ENCODE measurements at regions not wholly inside any gene's neighbourhood (a gene's known extent, or its start where the extent isn't known, plus 50 kb on each side); places are given as distances from the start of the nearest gene placed in this dataset.

- Mint-ChIP-seq H3K9me3 (peaks cover 3% of the 10 kb centered on the region), H3K4me3 (no peak overlapping the region), H3K27me3 (no peaks in the 10 kb centered on the region), H3K36me3 (ENCODE audit: low read depth) (no peaks in the 10 kb centered on the region), H3K27ac (no peak overlapping the region), H3K4me1 (ENCODE audit: low read depth) (no peaks in the 10 kb centered on the region)
- Histone ChIP-seq H3K36me3 (ENCODE audit: insufficient read depth, low read length) (no peaks in the 10 kb centered on the region), H3K4me3 (ENCODE audit: low read length) (no peak overlapping the region), H3K9me3 (ENCODE audit: control insufficient read depth in 1 of 2, insufficient read depth in 1 of 2, low read length in 2 of 2) (peaks cover 0 to 4% of the 10 kb centered on the region in 2 experiments), H3K4me1 (ENCODE audit: insufficient read depth, low read length) (no peaks in the 10 kb centered on the region), H3K27me3 (ENCODE audit: control insufficient read depth in 1 of 2, insufficient read depth in 2 of 2, low read length in 2 of 2) (no peaks in the 10 kb centered on the region), H3K27ac (ENCODE audit: low read depth in 1 of 2, low read length in 2 of 2) (no peak overlapping the region)
- CTCF ChIA-PET, result no interaction called here
- intact Hi-C loops (cut with DNase I, micrococcal nuclease), result no loop called here
- POLR2A ChIA-PET, result no interaction called here
- no peak for TF ChIP-seq CTCF (IDR thresholded peaks at IDR 0.05)
- ATAC-seq (ENCODE audit: poor library complexity) (no peak), DNase-seq (no peak)
Measured at GRCh38 chr12:84562331-84562730, 350.3 kb downstream of the SLC6A15 start.

DNA sequence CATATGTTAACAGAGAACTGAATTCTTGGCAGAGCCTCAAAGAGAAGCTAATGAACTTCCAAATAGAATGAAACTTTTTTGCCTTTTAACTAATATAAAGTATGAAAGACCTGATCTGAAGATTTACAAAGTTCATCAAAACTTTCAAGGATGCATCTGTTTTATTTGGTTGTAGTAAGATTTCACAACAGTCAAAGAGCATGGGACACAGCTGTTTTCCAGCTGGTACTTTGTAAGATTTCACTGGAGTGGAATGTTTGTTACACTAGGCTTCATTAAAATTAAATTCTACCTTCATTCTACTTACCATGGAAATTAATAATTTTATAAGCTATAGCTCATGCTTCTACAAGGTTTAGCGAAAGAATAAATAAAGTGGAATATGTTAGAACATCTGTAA lies 351.2 kb downstream of the SLC6A15 start:
- TF ChIP-seq CTCF (IDR thresholded peaks at IDR 0.05), result no peak
- Mint-ChIP-seq H3K9me3 (peaks cover 3% of the 10 kb centered on the region), H3K36me3 (ENCODE audit: low read depth) (no peaks in the 10 kb centered on the region), H3K27ac (no peak overlapping the region), H3K27me3 (no peaks in the 10 kb centered on the region), H3K4me1 (ENCODE audit: low read depth) (no peaks in the 10 kb centered on the region), H3K4me3 (no peak overlapping the region)
- Histone ChIP-seq H3K27me3 (ENCODE audit: control insufficient read depth in 1 of 2, insufficient read depth in 2 of 2, low read length in 2 of 2) (no peaks in the 10 kb centered on the region), H3K4me3 (ENCODE audit: low read length) (no peak overlapping the region), H3K27ac (ENCODE audit: low read depth in 1 of 2, low read length in 2 of 2) (no peak overlapping the region), H3K4me1 (ENCODE audit: insufficient read depth, low read length) (no peaks in the 10 kb centered on the region), H3K36me3 (ENCODE audit: insufficient read depth, low read length) (no peaks in the 10 kb centered on the region), H3K9me3 (ENCODE audit: control insufficient read depth in 1 of 2, insufficient read depth in 1 of 2, low read length in 2 of 2) (peaks cover 0 to 4% of the 10 kb centered on the region in 2 experiments)
- POLR2A ChIA-PET, result no interaction called here
- no peak for DNase-seq
- CTCF ChIA-PET, result no interaction called here
- ATAC-seq (ENCODE audit: poor library complexity), result no peak
- intact Hi-C loops (cut with DNase I, micrococcal nuclease), result no loop called here

DNA sequence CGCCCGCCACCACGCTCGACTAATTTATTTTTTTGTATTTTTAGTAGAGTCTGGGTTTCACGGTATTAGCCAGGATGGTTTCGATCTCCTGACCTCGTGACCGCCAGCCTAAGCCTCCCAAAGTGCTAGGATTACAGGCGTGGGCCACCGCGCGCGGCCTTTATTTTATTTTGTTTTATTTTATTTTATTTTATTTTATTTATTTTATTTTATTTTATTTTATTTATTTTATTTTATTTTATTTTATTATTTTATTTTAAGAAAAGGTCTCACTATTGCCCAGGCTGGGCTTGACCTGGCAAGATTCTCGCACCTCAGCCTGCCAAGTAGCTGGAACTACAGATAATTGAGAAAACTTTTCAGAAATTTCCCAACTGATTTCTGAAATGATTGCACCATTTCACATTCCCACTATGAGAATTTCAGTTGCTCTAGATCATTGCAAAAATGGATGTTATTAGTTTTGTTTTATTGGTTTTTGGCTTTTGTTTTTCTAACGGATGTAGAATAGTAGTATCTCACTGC lies 358.3 kb downstream of the SLC6A15 start:
- H3K27me3 ChIP-seq (ENCODE audit: control insufficient read depth in 1 of 2, insufficient read depth in 2 of 2, low read length in 2 of 2), result no peaks in the 10 kb centered on the region
- CTCF ChIA-PET, result no interaction called here
- POLR2A ChIA-PET, result no interaction called here
- Mint-ChIP-seq H3K4me3 (no peak overlapping the region), H3K9me3 (no peaks in the 10 kb centered on the region), H3K27me3 (no peaks in the 10 kb centered on the region), H3K27ac (no peak overlapping the region), H3K36me3 (ENCODE audit: low read depth) (no peaks in the 10 kb centered on the region), H3K4me1 (ENCODE audit: low read depth) (no peaks in the 10 kb centered on the region)
- DNase-seq (no peak), ATAC-seq (ENCODE audit: poor library complexity) (no peak)
- no peak for TF ChIP-seq CTCF (IDR thresholded peaks at IDR 0.05)
- intact Hi-C loops (cut with DNase I, micrococcal nuclease), result no loop called here
- H3K9me3 ChIP-seq (ENCODE audit: control insufficient read depth in 1 of 2, insufficient read depth in 1 of 2, low read length in 2 of 2), result peaks cover 0 to 2% of the 10 kb centered on the region in 2 experiments
- no peaks in the 10 kb centered on the region for H3K4me1 ChIP-seq (ENCODE audit: insufficient read depth, low read length)
- H3K4me3 ChIP-seq (ENCODE audit: low read length), result no peak overlapping the region
- H3K27ac ChIP-seq (ENCODE audit: low read depth in 1 of 2, low read length in 2 of 2), result no peak overlapping the region
- no peaks in the 10 kb centered on the region for H3K36me3 ChIP-seq (ENCODE audit: insufficient read depth, low read length)

Measured in CD4-positive, alpha-beta T cell (primary cell).